T-cell (primary cell): ENCODE measurements at regions not wholly inside any gene's neighbourhood (a gene's known extent, or its start where the extent isn't known, plus 50 kb on each side); places are given as distances from the start of the nearest gene placed in this dataset.

ENCODE experiments used
- ATAC-seq, 4 experiments: fragments of 200-7000 bp in 3 of 4; fragments of 150-1000 bp in 1 of 4; cut with Tn5 transposase; replicated peaks in 1 of 4; 1 replicate in 3 of 4; 2 replicates in 1 of 4; pipeline ENCODE4 v1.10.0; 2021; ENCODE audit warnings: moderate library complexity in 3 of 4, mild to moderate bottlenecking in 2 of 4, moderate number of reproducible peaks in 1 of 4
- CTCF ChIA-PET, 2 donors: fragments of 300-600 bp; sonication (Branson Sonifier 250); formaldehyde crosslinking; loops; one replicate each; lab custom pipeline; 2022; ENCODE audit warnings: antibody characterized with exemption in 2 of 2; lab: Charles Lee
- POLR2A ChIA-PET, 2 donors: fragments of 300-600 bp; sonication (Branson Sonifier 250); formaldehyde crosslinking; loops; one replicate each; lab custom pipeline; 2022; ENCODE audit warnings: antibody characterized with exemption in 2 of 2; lab: Charles Lee
- DNase-seq, 35 experiments: peaks; one replicate each; pipeline versions ENCODE4 v3.0.0 to v3.0.0-alpha.2; 2013 to 2023
- H3K27ac ChIP-seq: one replicate; pipeline ENCODE4 v1.5.1; 2013; ENCODE audit warnings: low read length
- H3K27me3 ChIP-seq, 2 experiments: replicated peaks in 1 of 2; 1 replicate in 1 of 2; 2 replicates in 1 of 2; pipeline versions ENCODE4 v1.6.1 to v1.7.0; 2013; ENCODE audit warnings: low read length in 1 of 2, mixed read lengths in 1 of 2; ENCODE audit not compliant: control insufficient read depth in 2 of 2, insufficient read depth in 2 of 2; ENCODE audit errors: extremely low read depth in 1 of 2
- H3K36me3 ChIP-seq, 2 donors: 1 replicate in 1 of 2; 2 replicates in 1 of 2; pipeline versions ENCODE4 v1.6.1 to v1.7.0; 2013; ENCODE audit warnings: low read length in 1 of 2; ENCODE audit not compliant: control insufficient read depth in 2 of 2, insufficient read depth in 1 of 2; ENCODE audit errors: extremely low read depth in 1 of 2
- H3K4me1 ChIP-seq, 2 experiments: 1 replicate in 1 of 2; 2 replicates in 1 of 2; pipeline versions ENCODE4 v1.6.1 to v1.7.0; 2013; ENCODE audit warnings: low read length in 2 of 2, mixed read lengths in 1 of 2; ENCODE audit not compliant: insufficient read depth in 2 of 2, control insufficient read depth in 1 of 2; ENCODE audit errors: extremely low read depth in 1 of 2
- H3K4me3 ChIP-seq, 2 donors: 1 replicate in 1 of 2; 2 replicates in 1 of 2; pipeline versions ENCODE4 v1.5.1 to v1.7.0; 2013; ENCODE audit warnings: mild to moderate bottlenecking in 2 of 2, low read length in 1 of 2, moderate library complexity in 1 of 2; ENCODE audit not compliant: control insufficient read depth in 1 of 2; ENCODE audit errors: extremely low read depth in 1 of 2
- H3K9me3 ChIP-seq: 2 replicates; pipeline ENCODE4 v1.7.0; 2013
- H3K27ac Mint-ChIP-seq, 2 donors: one replicate each; pipeline ENCODE4 v1.8.0; 2020 to 2021; ENCODE audit warnings: mild to moderate bottlenecking in 2 of 2, mixed read lengths in 2 of 2
- H3K27me3 Mint-ChIP-seq, 2 donors: one replicate each; pipeline ENCODE4 v1.8.0; 2021 to 2022; ENCODE audit warnings: mixed read lengths in 2 of 2
- H3K36me3 Mint-ChIP-seq: one replicate; pipeline ENCODE4 v1.8.0; 2021; ENCODE audit warnings: mixed read lengths
- H3K4me1 Mint-ChIP-seq, 3 donors: one replicate each; pipeline ENCODE4 v1.8.0; 2020 to 2022; ENCODE audit warnings: mixed read lengths in 3 of 3, mild to moderate bottlenecking in 1 of 3
- H3K4me3 Mint-ChIP-seq, 3 donors: one replicate each; pipeline ENCODE4 v1.8.0; 2020 to 2022; ENCODE audit warnings: mild to moderate bottlenecking in 3 of 3, mixed read lengths in 3 of 3, moderate library complexity in 3 of 3
- H3K9me3 Mint-ChIP-seq, 3 donors: one replicate each; pipeline ENCODE4 v1.8.0; 2020 to 2022; ENCODE audit warnings: mixed read lengths in 3 of 3
- WGBS: methylation state at CpG from one replicate; pipeline ENCODE4 v1.1.5; 2013; ENCODE audit warnings: missing lambda C conversion rate; ENCODE audit not compliant: insufficient coverage; 5-methylcytosine and 5-hydroxymethylcytosine counted together

GRCh38 chr2:41267929-41268659 lies 779.7 kb upstream of the PKDCC start:
- CTCF ChIA-PET = no interaction called here
- ATAC-seq (no peak), DNase-seq (no peak)
- no peak overlapping the region for H3K27ac ChIP-seq
- H3K27ac Mint-ChIP-seq = no peak overlapping the region
- no peaks in the 10 kb centered on the region for H3K27me3 ChIP-seq
- no peaks in the 10 kb centered on the region for H3K4me1 Mint-ChIP-seq
- no peak overlapping the region for H3K4me3 ChIP-seq
- POLR2A ChIA-PET = no interaction called here
- WGBS = 43% methylated on average over 1 of the region's 7 CpGs
- H3K36me3 Mint-ChIP-seq = no peaks in the 10 kb centered on the region
- H3K4me1 ChIP-seq = no peaks in the 10 kb centered on the region
- H3K4me3 Mint-ChIP-seq = no peak overlapping the region
- H3K9me3 ChIP-seq = no peaks in the 10 kb centered on the region
- H3K9me3 Mint-ChIP-seq = peaks cover 0 to 6% (median 0%) of the 10 kb centered on the region in 3 donors
- no peaks in the 10 kb centered on the region for H3K27me3 Mint-ChIP-seq
- no peaks in the 10 kb centered on the region for H3K36me3 ChIP-seq

GRCh38 chr2:41283079-41283775 lies 764.6 kb upstream of the PKDCC start:
- H3K36me3 Mint-ChIP-seq = no peaks in the 10 kb centered on the region
- Histone ChIP-seq H3K4me3 (no peak overlapping the region), H3K36me3 (no peaks in the 10 kb centered on the region), H3K9me3 (no peaks in the 10 kb centered on the region), H3K4me1 (no peaks in the 10 kb centered on the region), H3K27me3 (no peaks in the 10 kb centered on the region), H3K27ac (no peak overlapping the region)
- no peaks in the 10 kb centered on the region for H3K4me1 Mint-ChIP-seq
- ChIA-PET CTCF (no interaction called here), POLR2A (no interaction called here)
- H3K27me3 Mint-ChIP-seq = no peaks in the 10 kb centered on the region
- no peak for DNase-seq
- no peak overlapping the region for H3K4me3 Mint-ChIP-seq
- no peak overlapping the region for H3K27ac Mint-ChIP-seq
- no peak for ATAC-seq
- 62% methylated on average over 4 of the region's 4 CpGs for WGBS
- no peaks in the 10 kb centered on the region for H3K9me3 Mint-ChIP-seq

- Mint-ChIP-seq H3K4me3 (no peak overlapping the region), H3K9me3 (peaks cover 0 to 6% (median 6%) of the 10 kb centered on the region in 3 donors), H3K27me3 (no peaks in the 10 kb centered on the region), H3K4me1 (no peaks in the 10 kb centered on the region), H3K36me3 (no peaks in the 10 kb centered on the region), H3K27ac (no peak overlapping the region)
- Histone ChIP-seq H3K36me3 (no peaks in the 10 kb centered on the region), H3K9me3 (no peaks in the 10 kb centered on the region), H3K27ac (no peak overlapping the region), H3K4me1 (no peaks in the 10 kb centered on the region), H3K27me3 (no peaks in the 10 kb centered on the region), H3K4me3 (no peak overlapping the region)
- DNase-seq (no peak), ATAC-seq (no peak)
- POLR2A ChIA-PET = interaction anchor here in 1 of 2 donors (0.7 kb wide), 1 partner anchor 1057 kb away, joined by 5 read pairs; no protein-coding TSS in a partner anchor
- WGBS = no CpG with 5 or more reads among the region's 1 CpG
- CTCF ChIA-PET = no interaction called here
These were observed 754.3 kb upstream of the PKDCC start for GRCh38 chr2:41293491-41293890.

- CTCF ChIA-PET = no interaction called here
- WGBS = no CpG with 5 or more reads among the region's 3 CpGs
- H3K4me1 ChIP-seq = no peaks in the 10 kb centered on the region
- no peak overlapping the region for H3K4me3 ChIP-seq
- H3K9me3 ChIP-seq = no peaks in the 10 kb centered on the region
- DNase-seq (no peak), ATAC-seq (no peak)
- H3K27me3 Mint-ChIP-seq = no peaks in the 10 kb centered on the region
- H3K4me1 Mint-ChIP-seq = no peaks in the 10 kb centered on the region
- POLR2A ChIA-PET = no interaction called here
- no peaks in the 10 kb centered on the region for H3K27me3 ChIP-seq
- H3K27ac ChIP-seq = no peak overlapping the region
- no peak overlapping the region for H3K4me3 Mint-ChIP-seq
- H3K36me3 ChIP-seq = no peaks in the 10 kb centered on the region
- H3K9me3 Mint-ChIP-seq = peaks cover 0 to 6% (median 5%) of the 10 kb centered on the region in 3 donors
- H3K27ac Mint-ChIP-seq = no peak overlapping the region
- H3K36me3 Mint-ChIP-seq = no peaks in the 10 kb centered on the region
These were observed 753.5 kb upstream of the PKDCC start for GRCh38 chr2:41294331-41294730.

- H3K4me3 Mint-ChIP-seq = no peak overlapping the region
- Histone ChIP-seq H3K27ac (no peak overlapping the region), H3K9me3 (no peaks in the 10 kb centered on the region), H3K4me1 (no peaks in the 10 kb centered on the region), H3K36me3 (no peaks in the 10 kb centered on the region), H3K27me3 (no peaks in the 10 kb centered on the region), H3K4me3 (no peak overlapping the region)
- POLR2A ChIA-PET = no interaction called here
- whole genome bisulfite sequencing = no CpG with 5 or more reads among the region's 1 CpG
- no peaks in the 10 kb centered on the region for H3K27me3 Mint-ChIP-seq
- no peaks in the 10 kb centered on the region for H3K36me3 Mint-ChIP-seq
- DNase-seq (no peak), ATAC-seq (no peak)
- no peaks in the 10 kb centered on the region for H3K9me3 Mint-ChIP-seq
- CTCF ChIA-PET = no interaction called here
- H3K4me1 Mint-ChIP-seq = no peaks in the 10 kb centered on the region
- H3K27ac Mint-ChIP-seq = no peak overlapping the region
These were observed 734.7 kb upstream of the PKDCC start for GRCh38 chr2:41313082-41313481.

GRCh38 chr2:41314511-41315070 lies 733.2 kb upstream of the PKDCC start:
- Histone ChIP-seq H3K9me3 (no peaks in the 10 kb centered on the region), H3K4me3 (no peak overlapping the region), H3K27me3 (no peaks in the 10 kb centered on the region), H3K4me1 (no peaks in the 10 kb centered on the region), H3K27ac (no peak overlapping the region), H3K36me3 (no peaks in the 10 kb centered on the region)
- Mint-ChIP-seq H3K4me1 (no peaks in the 10 kb centered on the region), H3K36me3 (no peaks in the 10 kb centered on the region), H3K9me3 (no peaks in the 10 kb centered on the region), H3K27me3 (no peaks in the 10 kb centered on the region), H3K27ac (no peak overlapping the region), H3K4me3 (no peak overlapping the region)
- ATAC-seq (no peak), DNase-seq (no peak)
- POLR2A ChIA-PET = no interaction called here
- WGBS = no CpG with 5 or more reads among the region's 3 CpGs
- CTCF ChIA-PET = no interaction called here
